Esophagus squamous epithelium (tissue), 5 donors: ENCODE measurements at regions not wholly inside any gene's neighbourhood (a gene's known extent, or its start where the extent isn't known, plus 50 kb on each side); places are given as distances from the start of the nearest gene placed in this dataset.

Experiments used
- DNase-seq: peaks from one replicate; lab custom pipeline; 2025; lab: John Stamatoyannopoulos, UW
- H3K27ac ChIP-seq, 4 donors: fragments of 200-600 bp; sonication (generic); one replicate each; pipeline ENCODE4 v1.5.1; 2016 to 2019; ENCODE audit warnings: mild to moderate bottlenecking in 1 of 4
- H3K27me3 ChIP-seq, 4 donors: fragments of 200-600 bp; sonication (generic); 1 replicate in 3 of 4; 2 replicates in 1 of 4; pipeline versions ENCODE4 v1.5.1 to v1.6.0; 2017 to 2021; ENCODE audit warnings: antibody characterized with exemption in 1 of 4
- H3K36me3 ChIP-seq, 3 donors: fragments of 200-600 bp; sonication (generic); one replicate each; pipeline ENCODE4 v1.5.1; 2016 to 2019
- H3K4me1 ChIP-seq, 3 donors: fragments of 200-600 bp; sonication (generic); one replicate each; pipeline ENCODE4 v1.5.1; 2017 to 2019
- H3K4me3 ChIP-seq, 4 donors: fragments of 200-600 bp; sonication (generic); 1 replicate in 3 of 4; 2 replicates in 1 of 4; pipeline ENCODE4 v1.5.1; 2016 to 2019; ENCODE audit warnings: mild to moderate bottlenecking in 2 of 4, moderate library complexity in 1 of 4
- H3K9me3 ChIP-seq, 3 donors: fragments of 200-600 bp; sonication (generic); one replicate each; pipeline ENCODE4 v1.5.1; 2016 to 2019
- POLR2A ChIP-seq, 4 donors: fragments of 450-650 bp; IDR thresholded peaks; one replicate each; pipeline ENCODE4 v1.6.1; 2017; ENCODE audit warnings: antibody characterized with exemption in 4 of 4, mild to moderate bottlenecking in 4 of 4, moderate library complexity in 3 of 4
- WGBS, 2 donors: methylation state at CpG; one replicate each; pipeline ENCODE4 v1.1.5; 2018; 5-methylcytosine and 5-hydroxymethylcytosine counted together
- intact Hi-C: fragments of 100-400 bp; cut with DNase I; formaldehyde crosslinking; loops from one replicate; pipeline ENCODE4 v1.15.0; 2022
- TF ChIP-seq, protein P1 (sequence below), 6 experiments: fragments of 450-650 bp in 4 of 6; fragments of 200-600 bp in 2 of 6; sonication (generic) in 2 of 6; IDR thresholded peaks; one replicate each; pipeline ENCODE4 v1.5.1; 2016 to 2019; ENCODE audit warnings: antibody characterized with exemption in 6 of 6, mild to moderate bottlenecking in 4 of 6, moderate library complexity in 4 of 6
- donor health status: DM: yes; HTN: yes; CAD: no.

DNA sequence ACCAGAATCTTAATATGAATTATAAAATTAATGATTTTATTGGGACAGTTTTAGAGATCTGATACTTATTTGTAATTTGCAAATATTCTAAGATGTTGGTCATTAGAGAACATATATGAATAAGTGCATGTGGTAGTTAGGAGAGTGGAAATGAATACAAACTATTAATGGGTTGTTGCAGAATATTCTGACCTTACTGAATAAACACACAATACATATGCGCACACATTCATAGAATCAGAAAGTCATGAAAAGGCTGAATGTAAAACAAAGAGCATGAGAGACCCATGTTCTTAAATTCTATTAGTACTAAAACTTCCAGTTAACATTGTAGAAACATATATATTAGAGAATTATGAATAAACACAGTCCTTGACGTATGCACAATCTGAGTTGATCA lies 301.7 kb upstream of the TRAM1L1 start:
- Histone ChIP-seq H3K27ac (no peak overlapping the region), H3K36me3 (no peaks in the 10 kb centered on the region), H3K9me3 (no peaks in the 10 kb centered on the region), H3K27me3 (no peaks in the 10 kb centered on the region), H3K4me1 (no peaks in the 10 kb centered on the region), H3K4me3 (no peak overlapping the region)
- WGBS, 2 donors: 67 to 75% methylated on average over 2 of the region's 2 CpGs
- TF ChIP-seq, protein P1, sequence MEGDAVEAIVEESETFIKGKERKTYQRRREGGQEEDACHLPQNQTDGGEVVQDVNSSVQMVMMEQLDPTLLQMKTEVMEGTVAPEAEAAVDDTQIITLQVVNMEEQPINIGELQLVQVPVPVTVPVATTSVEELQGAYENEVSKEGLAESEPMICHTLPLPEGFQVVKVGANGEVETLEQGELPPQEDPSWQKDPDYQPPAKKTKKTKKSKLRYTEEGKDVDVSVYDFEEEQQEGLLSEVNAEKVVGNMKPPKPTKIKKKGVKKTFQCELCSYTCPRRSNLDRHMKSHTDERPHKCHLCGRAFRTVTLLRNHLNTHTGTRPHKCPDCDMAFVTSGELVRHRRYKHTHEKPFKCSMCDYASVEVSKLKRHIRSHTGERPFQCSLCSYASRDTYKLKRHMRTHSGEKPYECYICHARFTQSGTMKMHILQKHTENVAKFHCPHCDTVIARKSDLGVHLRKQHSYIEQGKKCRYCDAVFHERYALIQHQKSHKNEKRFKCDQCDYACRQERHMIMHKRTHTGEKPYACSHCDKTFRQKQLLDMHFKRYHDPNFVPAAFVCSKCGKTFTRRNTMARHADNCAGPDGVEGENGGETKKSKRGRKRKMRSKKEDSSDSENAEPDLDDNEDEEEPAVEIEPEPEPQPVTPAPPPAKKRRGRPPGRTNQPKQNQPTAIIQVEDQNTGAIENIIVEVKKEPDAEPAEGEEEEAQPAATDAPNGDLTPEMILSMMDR (IDR thresholded peaks at IDR 0.05): no peak
- TF ChIP-seq POLR2A (IDR thresholded peaks at IDR 0.05): no peak
- intact Hi-C loops: no loop called here
- DNase-seq: no peak

DNA sequence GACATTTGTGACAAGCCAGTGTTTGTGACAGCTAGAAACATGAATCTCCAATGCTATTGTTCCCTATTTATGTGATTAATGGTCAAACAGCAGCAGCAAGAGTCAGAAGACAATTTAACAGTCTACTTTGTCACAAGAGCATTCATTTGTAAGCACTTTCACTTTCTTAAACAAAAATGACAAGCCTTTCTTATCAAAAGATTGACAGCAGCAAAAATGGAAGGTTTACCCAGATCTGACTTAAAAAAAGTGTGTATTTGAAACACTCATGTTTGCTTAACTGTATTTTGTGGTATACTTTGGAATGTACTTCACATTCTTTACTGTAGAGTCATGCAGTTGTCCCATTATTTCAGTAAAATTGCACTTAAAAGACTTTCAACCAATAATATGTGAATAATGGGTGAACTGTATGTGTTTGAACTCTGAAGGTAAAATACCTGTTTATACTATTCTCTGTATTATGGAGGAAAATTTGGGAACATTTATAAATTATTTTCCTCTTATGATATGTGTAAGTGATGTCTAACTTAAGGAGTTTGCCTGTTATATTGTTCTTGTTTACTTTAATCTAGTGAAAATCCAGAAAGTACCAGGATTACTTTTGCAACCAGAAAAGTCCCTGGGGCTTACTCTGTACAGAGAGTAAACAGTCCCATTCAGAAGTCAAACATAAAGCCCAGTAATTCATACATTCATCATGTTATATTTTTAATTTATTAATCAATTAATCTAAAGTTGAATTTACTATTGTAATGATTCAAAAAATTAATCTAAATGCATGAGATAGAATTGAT lies 314.9 kb upstream of the TRAM1L1 start:
- H3K4me3 ChIP-seq: no peak overlapping the region
- intact Hi-C loops: no loop called here
- peaks cover 0 to 3% (median 0%) of the 10 kb centered on the region in 3 donors for H3K9me3 ChIP-seq
- no peak for DNase-seq
- TF ChIP-seq, protein P1 (IDR thresholded peaks at IDR 0.05): no peak
- no peak for TF ChIP-seq POLR2A (IDR thresholded peaks at IDR 0.05)
- no peaks in the 10 kb centered on the region for H3K36me3 ChIP-seq
- no peak overlapping the region for H3K27ac ChIP-seq
- H3K27me3 ChIP-seq: no peaks in the 10 kb centered on the region
- no peaks in the 10 kb centered on the region for H3K4me1 ChIP-seq

DNA sequence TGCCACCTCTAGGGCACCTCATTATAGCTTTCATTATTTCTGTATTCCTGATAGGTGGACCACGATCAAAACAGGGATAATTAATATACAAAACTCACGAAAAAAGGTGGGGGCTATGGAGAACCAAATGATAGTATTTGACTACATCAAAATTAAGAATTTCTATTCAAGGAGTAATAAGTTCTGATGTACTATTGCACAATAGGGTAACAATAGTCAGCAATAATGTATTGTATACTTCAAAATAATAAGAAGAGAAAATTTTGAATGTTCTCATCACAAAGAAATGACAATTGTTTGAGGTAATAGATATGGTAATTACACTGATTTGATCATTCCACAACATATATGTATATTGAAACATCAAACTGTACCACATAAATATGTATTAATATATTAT lies 327.3 kb upstream of the TRAM1L1 start:
- intact Hi-C loops: no loop called here
- no peak for DNase-seq
- 44 to 62% methylated on average over 2 of the region's 2 CpGs for WGBS, 2 donors
- H3K9me3 ChIP-seq: no peaks in the 10 kb centered on the region
- no peaks in the 10 kb centered on the region for H3K27me3 ChIP-seq
- H3K27ac ChIP-seq: no peak overlapping the region
- no peak overlapping the region for H3K4me3 ChIP-seq
- no peaks in the 10 kb centered on the region for H3K4me1 ChIP-seq
- TF ChIP-seq, protein P1 (IDR thresholded peaks at IDR 0.05): no peak
- no peak for TF ChIP-seq POLR2A (IDR thresholded peaks at IDR 0.05)
- no peaks in the 10 kb centered on the region for H3K36me3 ChIP-seq

DNA sequence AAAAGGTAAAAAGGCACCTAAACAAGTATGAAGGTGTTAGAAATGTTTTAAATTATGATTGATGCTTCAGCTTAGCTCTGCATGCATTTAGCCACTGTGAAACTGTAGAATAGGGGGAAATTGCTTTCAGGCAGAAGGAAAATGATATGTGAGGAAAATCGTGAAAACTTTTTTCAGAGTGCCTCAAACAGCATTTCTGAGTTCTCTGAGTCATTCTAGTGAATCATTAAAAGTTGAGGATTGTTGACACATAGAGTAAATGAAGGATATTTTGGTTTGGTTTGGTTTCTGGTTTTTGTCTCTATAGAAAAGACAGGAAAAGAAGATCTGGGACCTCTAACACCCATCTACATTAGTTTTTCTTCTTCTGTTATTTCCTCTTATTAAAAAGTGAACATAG lies 332.5 kb upstream of the TRAM1L1 start:
- TF ChIP-seq, protein P1 (IDR thresholded peaks at IDR 0.05): no peak
- TF ChIP-seq POLR2A (IDR thresholded peaks at IDR 0.05): no peak
- intact Hi-C loops: no loop called here
- Histone ChIP-seq H3K9me3 (no peaks in the 10 kb centered on the region), H3K4me1 (no peaks in the 10 kb centered on the region), H3K27me3 (no peaks in the 10 kb centered on the region), H3K4me3 (no peak overlapping the region), H3K36me3 (no peaks in the 10 kb centered on the region), H3K27ac (no peak overlapping the region)
- no peak for DNase-seq
- WGBS, 2 donors: 31 to 44% methylated on average over 1 of the region's 1 CpG

DNA sequence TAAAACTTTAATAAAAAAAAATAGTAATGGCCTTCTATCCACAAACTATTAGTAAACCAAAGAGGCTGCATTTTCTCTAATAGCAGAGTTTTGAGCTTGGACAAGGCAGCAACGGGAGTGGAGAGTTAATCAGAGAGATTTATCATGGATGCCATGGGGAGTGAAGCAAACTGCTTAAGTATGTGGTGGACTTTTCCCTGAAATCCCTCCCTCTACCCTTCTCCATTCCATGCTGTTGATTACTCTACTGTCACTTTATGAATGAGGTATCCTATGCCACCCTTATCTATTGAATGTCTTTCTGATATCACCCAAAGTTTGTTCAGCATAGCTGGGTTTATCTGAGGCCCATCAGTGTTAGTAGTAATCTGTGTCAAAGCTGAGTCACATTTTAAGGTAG lies 335.6 kb upstream of the TRAM1L1 start:
- H3K4me3 ChIP-seq: no peak overlapping the region
- H3K27ac ChIP-seq: no peak overlapping the region
- intact Hi-C loops: no loop called here
- H3K4me1 ChIP-seq: no peaks in the 10 kb centered on the region
- no peaks in the 10 kb centered on the region for H3K9me3 ChIP-seq
- TF ChIP-seq POLR2A (IDR thresholded peaks at IDR 0.05): no peak
- TF ChIP-seq, protein P1 (IDR thresholded peaks at IDR 0.05): no peak
- DNase-seq: no peak
- no peaks in the 10 kb centered on the region for H3K27me3 ChIP-seq
- H3K36me3 ChIP-seq: no peaks in the 10 kb centered on the region
- 3 to 39% methylated on average over 1 of the region's 1 CpG for WGBS, 2 donors
